ENCODE measurements at regions not wholly inside any gene's neighbourhood (a gene's known extent, or its start where the extent isn't known, plus 50 kb on each side); places are given as distances from the start of the nearest gene placed in this dataset.

- TF ChIP-seq CTCF (conservative IDR thresholded peaks at IDR 0.05; ENCODE audit: low read length), result no peak
- TF ChIP-seq EZH2phosphoT487 (IDR thresholded peaks at IDR 0.05; ENCODE audit: borderline replicate concordance, low read depth, low read length), result no peak
Measured at GRCh38 chr1:193451001-193451400, 264.6 kb upstream of the B3GALT2 start.
